A673 (cell line): ENCODE measurements at regions not wholly inside any gene's neighbourhood (a gene's known extent, or its start where the extent isn't known, plus 50 kb on each side); places are given as distances from the start of the nearest gene placed in this dataset.

Source experiments
- BruUV-seq: library from RNA; stranded (reverse); fragments of 400-500 nt; replicated peaks from 2 replicates; lab custom pipeline; 2021; lab: Mats Ljungman, UMichigan
- CTCF ChIA-PET: fragments of 300-600 bp; sonication (Branson Sonifier 250); formaldehyde crosslinking; loops from one replicate; lab custom pipeline; 2022; ENCODE audit warnings: antibody characterized with exemption; lab: Charles Lee
- POLR2A ChIA-PET: fragments of 300-600 bp; sonication (Branson Sonifier 250); formaldehyde crosslinking; loops from one replicate; lab custom pipeline; 2022; ENCODE audit warnings: antibody characterized with exemption; ENCODE audit not compliant: low non-redundant PET; lab: Charles Lee
- DNase-seq: peaks from one replicate; pipeline ENCODE4 v3.0.0-alpha.2; 2015; ENCODE audit warnings: low spot score
- H3K27ac ChIP-seq: fragments of 200-600 bp; sonication (generic); 2 replicates; pipeline ENCODE4 v1.5.1; 2016; ENCODE audit warnings: mixed run types, low read depth, mild to moderate bottlenecking, mixed read lengths, antibody characterized with exemption, low read length; ENCODE audit not compliant: poor library complexity, severe bottlenecking
- H3K27me3 ChIP-seq: fragments of 200-600 bp; sonication (generic); replicated peaks from 2 replicates; pipeline ENCODE4 v1.6.1; 2017; ENCODE audit warnings: mixed run types, low read depth, mild to moderate bottlenecking, mixed read lengths, antibody characterized with exemption, low read length; ENCODE audit not compliant: insufficient read depth, poor library complexity
- H3K36me3 ChIP-seq: fragments of 200-600 bp; sonication (generic); 2 replicates; pipeline ENCODE4 v1.6.1; 2016; ENCODE audit warnings: mixed run types, mild to moderate bottlenecking, mixed read lengths, antibody characterized with exemption, low read length; ENCODE audit not compliant: insufficient read depth, poor library complexity, severe bottlenecking
- H3K4me1 ChIP-seq: fragments of 200-600 bp; sonication (generic); 2 replicates; pipeline ENCODE4 v1.6.1; 2017; ENCODE audit warnings: mixed run types, mild to moderate bottlenecking, mixed read lengths, antibody characterized with exemption, low read length; ENCODE audit not compliant: insufficient read depth, poor library complexity, severe bottlenecking
- H3K4me3 ChIP-seq: fragments of 200-600 bp; sonication (generic); 2 replicates; pipeline ENCODE4 v1.5.1; 2016; ENCODE audit warnings: low read depth, mixed run types, mild to moderate bottlenecking, mixed read lengths, low read length; ENCODE audit not compliant: poor library complexity, severe bottlenecking
- H3K9me3 ChIP-seq: fragments of 200-600 bp; sonication (generic); 2 replicates; pipeline ENCODE4 v1.6.1; 2016; ENCODE audit warnings: mixed run types, low read depth, mild to moderate bottlenecking, mixed read lengths, antibody characterized with exemption, low read length; ENCODE audit not compliant: poor library complexity, severe bottlenecking
- CTCF ChIP-seq: fragments of 300-800, 200-600 bp; sonication (generic); conservative IDR thresholded peaks from 2 replicates; pipeline ENCODE4 v1.5.1; 2017; ENCODE audit warnings: low read depth, mild to moderate bottlenecking, antibody characterized with exemption, low read length, moderate library complexity, mixed read lengths
- EZH2 ChIP-seq: fragments of 200-600 bp; sonication (generic); IDR thresholded peaks from 2 replicates; pipeline ENCODE4 v1.6.1; 2017; ENCODE audit warnings: borderline replicate concordance, low read depth, mild to moderate bottlenecking, mixed read lengths, antibody characterized with exemption, low read length; ENCODE audit not compliant: poor library complexity, severe bottlenecking
- intact Hi-C: fragments of 100-400 bp; cut with micrococcal nuclease; formaldehyde crosslinking; loops from one replicate; pipeline ENCODE4 v1.10.0; 2022; ENCODE audit not compliant: unreplicated experiment

DNA sequence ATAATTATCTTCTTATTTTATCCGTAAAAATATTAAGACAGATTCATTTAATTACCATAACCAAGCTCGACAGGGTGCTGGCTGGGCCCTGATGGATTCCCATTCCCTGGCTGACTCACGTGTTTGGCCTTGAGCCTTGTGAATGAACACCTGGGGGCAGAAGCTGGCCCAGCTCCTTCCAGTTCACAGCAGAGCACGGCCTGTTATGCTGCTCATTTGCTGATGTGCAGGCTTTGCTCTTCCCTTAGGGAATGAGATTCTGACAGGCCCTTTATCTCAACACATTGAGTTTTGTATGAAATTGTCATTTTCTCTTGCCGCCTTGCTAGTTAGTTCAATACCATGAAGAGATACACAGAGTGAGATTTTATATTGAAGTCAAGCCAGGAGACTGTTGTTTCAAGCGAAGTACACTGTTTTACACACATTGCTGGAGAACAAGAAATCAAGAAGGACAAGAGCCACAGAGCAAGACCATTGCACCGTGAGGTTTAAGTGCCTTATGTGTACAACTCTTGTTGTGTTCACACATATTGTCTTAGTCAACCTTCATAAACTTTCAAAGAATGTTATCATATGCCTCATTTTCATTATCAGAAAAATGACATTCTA is 1583.3 kb downstream of the STIM2 start:
- Histone ChIP-seq H3K9me3 (no peaks in the 10 kb centered on the region), H3K36me3 (no peaks in the 10 kb centered on the region), H3K27me3 (no peaks in the 10 kb centered on the region), H3K4me3 (no peak overlapping the region), H3K4me1 (no peaks in the 10 kb centered on the region), H3K27ac (no peak overlapping the region)
- BruUV-seq = no TSS peak
- POLR2A ChIA-PET = no interaction called here
- DNase-seq = no peak
- CTCF ChIA-PET = no interaction called here
- intact Hi-C loops = no loop called here
- TF ChIP-seq EZH2 (no peak), CTCF (no peak)

DNA sequence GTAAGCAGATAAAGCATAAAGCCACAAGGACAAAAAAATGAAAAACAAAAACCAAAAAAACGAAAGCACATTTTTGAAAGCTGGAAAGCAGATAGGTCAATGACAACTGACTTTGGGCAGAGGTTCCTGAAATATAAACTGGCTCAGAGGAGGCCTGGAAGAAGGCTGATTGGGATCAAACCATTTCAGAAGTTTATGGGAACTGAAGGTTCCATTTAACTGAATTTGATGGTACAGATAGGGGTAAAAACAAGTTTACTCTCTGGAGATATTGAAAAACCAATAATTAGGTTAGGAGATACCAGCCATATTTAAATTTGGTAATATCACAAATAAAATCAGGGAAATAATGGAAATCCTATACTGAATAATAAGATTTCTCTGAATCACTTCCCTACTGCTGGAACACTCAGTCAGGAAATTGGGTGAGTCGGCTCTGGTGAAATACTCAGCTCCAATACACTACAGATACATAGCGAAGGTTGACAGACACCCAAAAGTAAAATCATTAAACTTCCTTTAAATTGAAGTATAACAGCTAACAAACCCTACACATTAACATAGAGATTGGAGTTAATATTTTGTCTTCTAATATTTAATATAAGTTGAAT is 1584.3 kb downstream of the STIM2 start:
- POLR2A ChIA-PET = no interaction called here
- H3K27me3 ChIP-seq = no peaks in the 10 kb centered on the region
- H3K36me3 ChIP-seq = no peaks in the 10 kb centered on the region
- no peak overlapping the region for H3K4me3 ChIP-seq
- CTCF ChIA-PET = no interaction called here
- H3K9me3 ChIP-seq = no peaks in the 10 kb centered on the region
- H3K27ac ChIP-seq = no peak overlapping the region
- DNase-seq = no peak
- intact Hi-C loops = no loop called here
- H3K4me1 ChIP-seq = no peaks in the 10 kb centered on the region
- no TSS peak for BruUV-seq
- TF ChIP-seq CTCF = no peak
- TF ChIP-seq EZH2 = no peak

DNA sequence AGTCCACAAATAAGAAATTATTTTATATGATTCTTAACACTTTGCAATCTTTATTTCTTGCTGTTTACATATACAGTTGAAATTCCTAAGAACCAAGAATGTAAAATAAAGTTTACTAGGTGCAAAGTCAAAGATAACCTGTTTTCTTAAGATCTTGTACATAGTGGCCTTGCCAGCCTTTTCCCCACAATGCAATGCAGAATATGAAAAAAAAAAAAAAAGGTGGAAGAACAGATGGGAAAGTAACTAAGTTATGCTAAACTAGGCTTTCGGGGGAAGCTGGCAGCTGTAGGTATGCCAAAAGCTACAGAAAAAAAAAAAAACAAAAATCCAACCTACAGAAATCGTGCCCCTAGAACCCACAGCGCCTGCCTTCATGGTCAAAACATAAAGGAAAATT is 1588.4 kb downstream of the STIM2 start:
- BruUV-seq = no TSS peak
- H3K27me3 ChIP-seq = no peaks in the 10 kb centered on the region
- DNase-seq = no peak
- TF ChIP-seq CTCF (no peak), EZH2 (no peak)
- intact Hi-C loops = no loop called here
- no peaks in the 10 kb centered on the region for H3K9me3 ChIP-seq
- CTCF ChIA-PET = no interaction called here
- H3K4me1 ChIP-seq = no peaks in the 10 kb centered on the region
- H3K27ac ChIP-seq = no peak overlapping the region
- H3K36me3 ChIP-seq = no peaks in the 10 kb centered on the region
- POLR2A ChIA-PET = no interaction called here
- no peak overlapping the region for H3K4me3 ChIP-seq
